Panc1 (cell line): ENCODE measurements at regions not wholly inside any gene's neighbourhood (a gene's known extent, or its start where the extent isn't known, plus 50 kb on each side); places are given as distances from the start of the nearest gene placed in this dataset.
A peak's percentile ranks its signal among the peaks of the same experiment; 100 is the strongest.

Experiments
- ATAC-seq: fragments of 200-7000 bp; cut with Tn5 transposase; 2 replicates; pipeline ENCODE4 v1.9.1; 2020; ENCODE audit warnings: mild to moderate bottlenecking, moderate library complexity
- BruUV-seq: library from RNA; stranded (reverse); fragments of 400-500 nt; replicated peaks from 2 replicates; lab custom pipeline; 2021; lab: Mats Ljungman, UMichigan
- CTCF ChIA-PET: fragments of 300-600 bp; sonication (Branson Sonifier 250); formaldehyde crosslinking; loops from one replicate; lab custom pipeline; 2022; ENCODE audit warnings: antibody characterized with exemption; lab: Charles Lee
- POLR2A ChIA-PET: fragments of 300-600 bp; sonication (Branson Sonifier 250); formaldehyde crosslinking; loops from one replicate; lab custom pipeline; 2022; ENCODE audit warnings: antibody characterized with exemption; lab: Charles Lee
- DNase-seq: peaks from one replicate; pipeline ENCODE4 v3.0.0-alpha.2; 2010; ENCODE audit warnings: low read depth, low spot score
- H3K27ac ChIP-seq: 2 replicates; pipeline ENCODE4 v1.5.1; 2011; ENCODE audit warnings: mild to moderate bottlenecking, low read length, inconsistent platforms
- H3K27me3 ChIP-seq: fragments of 200-500 bp; sonication (Bioruptor generic); 2 replicates; pipeline ENCODE4 v1.6.0; 2014; ENCODE audit warnings: low read length, inconsistent platforms; ENCODE audit not compliant: control insufficient read depth, insufficient read depth
- H3K36me3 ChIP-seq: fragments of 200-500 bp; sonication (Bioruptor generic); 2 replicates; pipeline ENCODE4 v1.5.1; 2014; ENCODE audit warnings: inconsistent platforms, mild to moderate bottlenecking, low read length, moderate library complexity; ENCODE audit not compliant: control insufficient read depth, insufficient read depth
- H3K4me1 ChIP-seq: 2 replicates; pipeline ENCODE4 v1.5.1; 2011; ENCODE audit warnings: inconsistent platforms, mild to moderate bottlenecking, low read length, moderate library complexity; ENCODE audit not compliant: control insufficient read depth, insufficient read depth
- H3K4me3 ChIP-seq, 2 experiments: 2 replicates each; pipeline ENCODE4 v1.5.1; 2011 to 2012; ENCODE audit warnings: low read depth in 2 of 2, low read length in 2 of 2, mild to moderate bottlenecking in 2 of 2, inconsistent platforms in 1 of 2, moderate library complexity in 1 of 2
- H3K9me3 ChIP-seq: fragments of 200-500 bp; sonication (Bioruptor generic); 2 replicates; pipeline ENCODE4 v1.5.1; 2014; ENCODE audit warnings: low read depth, mild to moderate bottlenecking, inconsistent platforms, low read length, moderate library complexity; ENCODE audit not compliant: control insufficient read depth, insufficient read depth
- POLR2AphosphoS5 ChIP-seq: IDR thresholded peaks from 2 replicates; pipeline ENCODE4 v1.6.1; 2012; ENCODE audit warnings: mild to moderate bottlenecking, low read depth, low read length, moderate library complexity
- SIN3A ChIP-seq: IDR thresholded peaks from 2 replicates; pipeline ENCODE4 v1.6.1; 2012; ENCODE audit warnings: low read depth, mild to moderate bottlenecking, low read length, moderate library complexity, borderline replicate concordance; ENCODE audit not compliant: insufficient read depth
- TCF7L2 ChIP-seq: IDR thresholded peaks from 2 replicates; pipeline ENCODE4 v1.6.1; 2011; ENCODE audit warnings: mild to moderate bottlenecking, low read depth, low read length, inconsistent platforms
- in situ Hi-C: cut with HindIII; loops from 2 replicates; pipeline ENCODE4 v1.10.0; 2016; ENCODE audit warnings: low sequenced_read_pairs, low pct_unique_long_range_greater_than_20kb
- intact Hi-C: fragments of 100-400 bp; cut with micrococcal nuclease; formaldehyde crosslinking; loops from one replicate; pipeline ENCODE4 v1.10.0; 2022; ENCODE audit not compliant: unreplicated experiment
- TF ChIP-seq, protein P1 (sequence below), 2 experiments: IDR thresholded peaks; 2 replicates each; pipeline ENCODE4 v1.6.1; 2011 to 2012; ENCODE audit warnings: low read depth in 2 of 2, control low read depth in 1 of 2, low read length in 1 of 2, mild to moderate bottlenecking in 1 of 2, moderate library complexity in 1 of 2; ENCODE audit not compliant: insufficient read depth in 1 of 2
- TF ChIP-seq, protein P2 (sequence below): fragments of 450-650 bp; IDR thresholded peaks from 2 replicates; pipeline ENCODE4 v1.5.1; 2017; ENCODE audit warnings: mild to moderate bottlenecking

DNA sequence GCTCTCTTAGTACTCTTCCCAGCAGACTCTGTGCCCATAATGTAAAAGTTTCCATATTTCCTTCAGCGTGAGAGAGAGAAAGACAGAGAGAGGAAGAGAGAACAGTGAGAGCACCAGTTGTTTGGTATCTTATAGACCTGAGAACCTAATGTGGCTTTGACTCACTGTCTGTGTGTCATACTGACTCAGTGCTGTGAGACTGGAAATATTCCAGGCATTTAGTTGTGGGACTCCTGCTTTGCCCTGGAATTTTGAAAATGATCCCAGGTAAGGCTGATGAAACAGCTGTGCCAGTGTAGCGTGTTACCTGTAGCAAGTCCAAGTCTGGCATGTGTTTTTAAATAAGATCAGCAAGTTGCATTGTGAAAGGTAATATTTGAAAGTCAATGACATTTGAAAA lies 87.9 kb upstream of the KCNH7 start:
- TF ChIP-seq, protein P1, sequence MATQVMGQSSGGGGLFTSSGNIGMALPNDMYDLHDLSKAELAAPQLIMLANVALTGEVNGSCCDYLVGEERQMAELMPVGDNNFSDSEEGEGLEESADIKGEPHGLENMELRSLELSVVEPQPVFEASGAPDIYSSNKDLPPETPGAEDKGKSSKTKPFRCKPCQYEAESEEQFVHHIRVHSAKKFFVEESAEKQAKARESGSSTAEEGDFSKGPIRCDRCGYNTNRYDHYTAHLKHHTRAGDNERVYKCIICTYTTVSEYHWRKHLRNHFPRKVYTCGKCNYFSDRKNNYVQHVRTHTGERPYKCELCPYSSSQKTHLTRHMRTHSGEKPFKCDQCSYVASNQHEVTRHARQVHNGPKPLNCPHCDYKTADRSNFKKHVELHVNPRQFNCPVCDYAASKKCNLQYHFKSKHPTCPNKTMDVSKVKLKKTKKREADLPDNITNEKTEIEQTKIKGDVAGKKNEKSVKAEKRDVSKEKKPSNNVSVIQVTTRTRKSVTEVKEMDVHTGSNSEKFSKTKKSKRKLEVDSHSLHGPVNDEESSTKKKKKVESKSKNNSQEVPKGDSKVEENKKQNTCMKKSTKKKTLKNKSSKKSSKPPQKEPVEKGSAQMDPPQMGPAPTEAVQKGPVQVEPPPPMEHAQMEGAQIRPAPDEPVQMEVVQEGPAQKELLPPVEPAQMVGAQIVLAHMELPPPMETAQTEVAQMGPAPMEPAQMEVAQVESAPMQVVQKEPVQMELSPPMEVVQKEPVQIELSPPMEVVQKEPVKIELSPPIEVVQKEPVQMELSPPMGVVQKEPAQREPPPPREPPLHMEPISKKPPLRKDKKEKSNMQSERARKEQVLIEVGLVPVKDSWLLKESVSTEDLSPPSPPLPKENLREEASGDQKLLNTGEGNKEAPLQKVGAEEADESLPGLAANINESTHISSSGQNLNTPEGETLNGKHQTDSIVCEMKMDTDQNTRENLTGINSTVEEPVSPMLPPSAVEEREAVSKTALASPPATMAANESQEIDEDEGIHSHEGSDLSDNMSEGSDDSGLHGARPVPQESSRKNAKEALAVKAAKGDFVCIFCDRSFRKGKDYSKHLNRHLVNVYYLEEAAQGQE (IDR thresholded peaks at IDR 0.05; ENCODE audit: insufficient read depth in 1 of 2, low read depth in 2 of 2, low read length in 1 of 2) = no peak
- no peak for TF ChIP-seq SIN3A
- TF ChIP-seq, protein P2, sequence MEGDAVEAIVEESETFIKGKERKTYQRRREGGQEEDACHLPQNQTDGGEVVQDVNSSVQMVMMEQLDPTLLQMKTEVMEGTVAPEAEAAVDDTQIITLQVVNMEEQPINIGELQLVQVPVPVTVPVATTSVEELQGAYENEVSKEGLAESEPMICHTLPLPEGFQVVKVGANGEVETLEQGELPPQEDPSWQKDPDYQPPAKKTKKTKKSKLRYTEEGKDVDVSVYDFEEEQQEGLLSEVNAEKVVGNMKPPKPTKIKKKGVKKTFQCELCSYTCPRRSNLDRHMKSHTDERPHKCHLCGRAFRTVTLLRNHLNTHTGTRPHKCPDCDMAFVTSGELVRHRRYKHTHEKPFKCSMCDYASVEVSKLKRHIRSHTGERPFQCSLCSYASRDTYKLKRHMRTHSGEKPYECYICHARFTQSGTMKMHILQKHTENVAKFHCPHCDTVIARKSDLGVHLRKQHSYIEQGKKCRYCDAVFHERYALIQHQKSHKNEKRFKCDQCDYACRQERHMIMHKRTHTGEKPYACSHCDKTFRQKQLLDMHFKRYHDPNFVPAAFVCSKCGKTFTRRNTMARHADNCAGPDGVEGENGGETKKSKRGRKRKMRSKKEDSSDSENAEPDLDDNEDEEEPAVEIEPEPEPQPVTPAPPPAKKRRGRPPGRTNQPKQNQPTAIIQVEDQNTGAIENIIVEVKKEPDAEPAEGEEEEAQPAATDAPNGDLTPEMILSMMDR = no peak
- H3K27ac ChIP-seq = no peak overlapping the region
- ATAC-seq (peak; percentile 78; the same call in 1 of the 2 replicates), DNase-seq (peak; percentile 45)
- no TSS peak for BruUV-seq
- H3K4me1 ChIP-seq = no peaks in the 10 kb centered on the region
- intact Hi-C loops (no loop called here), in situ Hi-C loops (no loop called here)
- H3K27me3 ChIP-seq = no peaks in the 10 kb centered on the region
- H3K9me3 ChIP-seq = no peaks in the 10 kb centered on the region
- H3K36me3 ChIP-seq = no peaks in the 10 kb centered on the region
- H3K4me3 ChIP-seq = no peak overlapping the region
- CTCF ChIA-PET = no interaction called here
- POLR2A ChIA-PET = no interaction called here

DNA sequence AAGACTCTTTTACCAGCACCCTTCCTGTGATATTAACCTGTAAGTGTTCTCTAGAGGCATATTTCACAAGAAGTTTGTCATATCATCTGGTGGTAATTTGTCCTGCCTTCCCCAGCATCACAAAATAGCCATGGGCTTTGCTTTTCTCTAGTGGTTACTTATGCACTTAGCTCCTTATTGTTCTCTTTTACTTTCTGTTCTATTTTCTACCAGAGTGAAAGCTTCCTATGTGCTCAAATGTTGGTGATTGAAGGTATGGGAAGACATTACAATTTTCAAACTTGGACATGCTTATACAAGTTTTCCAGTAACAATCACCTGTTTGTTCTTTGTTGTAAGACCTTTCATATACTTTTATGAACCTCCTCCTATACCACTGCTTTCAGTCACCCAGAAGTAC lies 87.0 kb upstream of the KCNH7 start:
- intact Hi-C loops (no loop called here), in situ Hi-C loops (no loop called here)
- no peaks in the 10 kb centered on the region for H3K9me3 ChIP-seq
- ATAC-seq (no peak), DNase-seq (no peak)
- H3K4me1 ChIP-seq = no peaks in the 10 kb centered on the region
- no peak overlapping the region for H3K27ac ChIP-seq
- POLR2A ChIA-PET = no interaction called here
- BruUV-seq = no TSS peak
- TF ChIP-seq, protein P2 = no peak
- TF ChIP-seq SIN3A (no peak), POLR2AphosphoS5 (no peak), TCF7L2 (no peak)
- TF ChIP-seq, protein P1 (IDR thresholded peaks at IDR 0.05; ENCODE audit: insufficient read depth in 1 of 2, low read depth in 2 of 2, low read length in 1 of 2) = no peak
- H3K27me3 ChIP-seq = no peaks in the 10 kb centered on the region
- H3K4me3 ChIP-seq = no peak overlapping the region
- no peaks in the 10 kb centered on the region for H3K36me3 ChIP-seq
- CTCF ChIA-PET = no interaction called here
